ENCODE measurements at regions not wholly inside any gene's neighbourhood (a gene's known extent, or its start where the extent isn't known, plus 50 kb on each side); places are given as distances from the start of the nearest gene placed in this dataset.
A peak's percentile ranks its signal among the peaks of the same experiment; 100 is the strongest.

- WGBS = 75% methylated on average over 6 of the region's 6 CpGs
- H3K23ac ChIP-seq (ENCODE audit: low read length in 2 of 2) = no peak overlapping the region
- no peak overlapping the region for H2AK5ac ChIP-seq (ENCODE audit: low read length, severe bottlenecking)
- H2BK120ac ChIP-seq (ENCODE audit: low read depth, low read length) = no peak overlapping the region
- H3K4ac ChIP-seq (ENCODE audit: low read depth in 1 of 2, low read length in 2 of 2) = no peak overlapping the region
- H2AFZ ChIP-seq (ENCODE audit: low read depth, low read length) = no peak overlapping the region
- no peaks in the 10 kb centered on the region for H3K27me3 ChIP-seq (ENCODE audit: control insufficient read depth in 1 of 2, insufficient read depth in 1 of 2, low read length in 2 of 2)
- H3K27ac ChIP-seq (ENCODE audit: low read length, poor library complexity, severe bottlenecking) = no peak overlapping the region
- H2BK12ac ChIP-seq (ENCODE audit: low read length in 2 of 2) = no peak overlapping the region
- no peak overlapping the region for H2BK15ac ChIP-seq (ENCODE audit: low read depth, poor library complexity, severe bottlenecking)
- no peak overlapping the region for H3K4me2 ChIP-seq (ENCODE audit: low read length, poor library complexity, severe bottlenecking)
- H4K8ac ChIP-seq (ENCODE audit: low read length) = no peak overlapping the region
- no peak overlapping the region for H4K91ac ChIP-seq (ENCODE audit: low read length)
- no peak overlapping the region for H3K14ac ChIP-seq (ENCODE audit: low read length in 2 of 2)
- H2BK5ac ChIP-seq (ENCODE audit: low read depth, low read length, poor library complexity, severe bottlenecking) = no peak overlapping the region
- H3K9me3 ChIP-seq (ENCODE audit: control insufficient read depth, low read length) = no peaks in the 10 kb centered on the region
- H3K4me1 ChIP-seq (ENCODE audit: control insufficient read depth, insufficient read depth, low read depth, low read length) = no peaks in the 10 kb centered on the region
- H3K4me3 ChIP-seq (ENCODE audit: insufficient read depth in 1 of 2, low read depth in 1 of 2, low read length in 2 of 2) = no peak overlapping the region
- DNase-seq = no peak
- no peak overlapping the region for H3K18ac ChIP-seq (ENCODE audit: low read depth in 1 of 2, low read length in 2 of 2)
- no peak overlapping the region for H3K9ac ChIP-seq (ENCODE audit: low read length)
- no peaks in the 10 kb centered on the region for H3K79me1 ChIP-seq (replicated peaks; ENCODE audit: low read length, poor library complexity, severe bottlenecking)
- H3K36me3 ChIP-seq (ENCODE audit: control insufficient read depth in 1 of 2, insufficient read depth in 2 of 2, low read depth in 1 of 2, low read length in 2 of 2) = no peaks in the 10 kb centered on the region
Observed at GRCh38 chr7:15855525-15856109, 169.1 kb upstream of the MEOX2 start.

- Histone ChIP-seq H3K18ac (ENCODE audit: low read depth in 1 of 2, low read length in 2 of 2) (no peak overlapping the region), H2BK5ac (ENCODE audit: low read depth, low read length, poor library complexity, severe bottlenecking) (no peak overlapping the region), H4K91ac (ENCODE audit: low read length) (no peak overlapping the region), H3K23ac (ENCODE audit: low read length in 2 of 2) (no peak overlapping the region), H3K4me2 (ENCODE audit: low read length, poor library complexity, severe bottlenecking) (no peak overlapping the region), H2AK5ac (ENCODE audit: low read length, severe bottlenecking) (no peak overlapping the region), H3K4me3 (ENCODE audit: insufficient read depth in 1 of 2, low read depth in 1 of 2, low read length in 2 of 2) (no peak overlapping the region), H3K36me3 (ENCODE audit: control insufficient read depth in 1 of 2, insufficient read depth in 2 of 2, low read depth in 1 of 2, low read length in 2 of 2) (no peaks in the 10 kb centered on the region), H3K27me3 (ENCODE audit: control insufficient read depth in 1 of 2, insufficient read depth in 1 of 2, low read length in 2 of 2) (no peaks in the 10 kb centered on the region), H4K8ac (ENCODE audit: low read length) (no peak overlapping the region), H2BK15ac (ENCODE audit: low read depth, poor library complexity, severe bottlenecking) (no peak overlapping the region), H3K79me1 (replicated peaks; ENCODE audit: low read length, poor library complexity, severe bottlenecking) (no peaks in the 10 kb centered on the region), H3K4ac (ENCODE audit: low read depth in 1 of 2, low read length in 2 of 2) (no peak overlapping the region), H3K9ac (ENCODE audit: low read length) (no peak overlapping the region), H3K9me3 (ENCODE audit: control insufficient read depth, low read length) (no peaks in the 10 kb centered on the region), H2AFZ (ENCODE audit: low read depth, low read length) (no peak overlapping the region), H2BK12ac (ENCODE audit: low read length in 2 of 2) (no peak overlapping the region), H3K14ac (ENCODE audit: low read length in 2 of 2) (no peak overlapping the region), H2BK120ac (ENCODE audit: low read depth, low read length) (no peak overlapping the region), H3K4me1 (ENCODE audit: control insufficient read depth, insufficient read depth, low read depth, low read length) (no peaks in the 10 kb centered on the region), H3K27ac (ENCODE audit: low read length, poor library complexity, severe bottlenecking) (no peak overlapping the region)
- 83% methylated on average over 4 of the region's 4 CpGs for WGBS
- no peak for DNase-seq
Observed at GRCh38 chr7:15854841-15855524, 168.5 kb upstream of the MEOX2 start.

- H2BK5ac ChIP-seq (ENCODE audit: low read depth, low read length, poor library complexity, severe bottlenecking) = no peak overlapping the region
- no peak overlapping the region for H4K8ac ChIP-seq (ENCODE audit: low read length)
- no peak overlapping the region for H4K91ac ChIP-seq (ENCODE audit: low read length)
- H3K27ac ChIP-seq (ENCODE audit: low read length, poor library complexity, severe bottlenecking) = no peak overlapping the region
- no peak overlapping the region for H2AFZ ChIP-seq (ENCODE audit: low read depth, low read length)
- peak; percentile 54 for DNase-seq
- H3K4me2 ChIP-seq (ENCODE audit: low read length, poor library complexity, severe bottlenecking) = no peak overlapping the region
- H3K14ac ChIP-seq (ENCODE audit: low read length in 2 of 2) = no peak overlapping the region
- H3K4me3 ChIP-seq (ENCODE audit: insufficient read depth in 1 of 2, low read depth in 1 of 2, low read length in 2 of 2) = no peak overlapping the region
- no peak overlapping the region for H2AK5ac ChIP-seq (ENCODE audit: low read length, severe bottlenecking)
- no peak overlapping the region for H2BK12ac ChIP-seq (ENCODE audit: low read length in 2 of 2)
- H3K23ac ChIP-seq (ENCODE audit: low read length in 2 of 2) = no peak overlapping the region
- WGBS = 37% methylated on average over 1 of the region's 2 CpGs
- H3K18ac ChIP-seq (ENCODE audit: low read depth in 1 of 2, low read length in 2 of 2) = no peak overlapping the region
- no peaks in the 10 kb centered on the region for H3K27me3 ChIP-seq (ENCODE audit: control insufficient read depth in 1 of 2, insufficient read depth in 1 of 2, low read length in 2 of 2)
- H3K4ac ChIP-seq (ENCODE audit: low read depth in 1 of 2, low read length in 2 of 2) = no peak overlapping the region
- no peak overlapping the region for H3K9ac ChIP-seq (ENCODE audit: low read length)
- no peaks in the 10 kb centered on the region for H3K9me3 ChIP-seq (ENCODE audit: control insufficient read depth, low read length)
- no peaks in the 10 kb centered on the region for H3K79me1 ChIP-seq (replicated peaks; ENCODE audit: low read length, poor library complexity, severe bottlenecking)
- no peaks in the 10 kb centered on the region for H3K36me3 ChIP-seq (ENCODE audit: control insufficient read depth in 1 of 2, insufficient read depth in 2 of 2, low read depth in 1 of 2, low read length in 2 of 2)
- H3K4me1 ChIP-seq (ENCODE audit: control insufficient read depth, insufficient read depth, low read depth, low read length) = no peaks in the 10 kb centered on the region
- H2BK120ac ChIP-seq (ENCODE audit: low read depth, low read length) = no peak overlapping the region
- H2BK15ac ChIP-seq (ENCODE audit: low read depth, poor library complexity, severe bottlenecking) = no peak overlapping the region
Observed at GRCh38 chr7:15853832-15854470, 167.5 kb upstream of the MEOX2 start.

- H3K9me3 ChIP-seq (ENCODE audit: control insufficient read depth, low read length) = no peaks in the 10 kb centered on the region
- no peak for DNase-seq
- no peak overlapping the region for H3K14ac ChIP-seq (ENCODE audit: low read length in 2 of 2)
- H2AFZ ChIP-seq (ENCODE audit: low read depth, low read length) = no peak overlapping the region
- H3K27me3 ChIP-seq (ENCODE audit: control insufficient read depth in 1 of 2, insufficient read depth in 1 of 2, low read length in 2 of 2) = no peaks in the 10 kb centered on the region
- no peak overlapping the region for H2BK120ac ChIP-seq (ENCODE audit: low read depth, low read length)
- H3K4me3 ChIP-seq (ENCODE audit: insufficient read depth in 1 of 2, low read depth in 1 of 2, low read length in 2 of 2) = no peak overlapping the region
- H2BK15ac ChIP-seq (ENCODE audit: low read depth, poor library complexity, severe bottlenecking) = no peak overlapping the region
- 91% methylated on average over 6 of the region's 6 CpGs for WGBS
- H2BK5ac ChIP-seq (ENCODE audit: low read depth, low read length, poor library complexity, severe bottlenecking) = no peak overlapping the region
- no peak overlapping the region for H3K23ac ChIP-seq (ENCODE audit: low read length in 2 of 2)
- H3K36me3 ChIP-seq (ENCODE audit: control insufficient read depth in 1 of 2, insufficient read depth in 2 of 2, low read depth in 1 of 2, low read length in 2 of 2) = no peaks in the 10 kb centered on the region
- no peak overlapping the region for H3K9ac ChIP-seq (ENCODE audit: low read length)
- no peaks in the 10 kb centered on the region for H3K4me1 ChIP-seq (ENCODE audit: control insufficient read depth, insufficient read depth, low read depth, low read length)
- H3K79me1 ChIP-seq (replicated peaks; ENCODE audit: low read length, poor library complexity, severe bottlenecking) = no peaks in the 10 kb centered on the region
- H2AK5ac ChIP-seq (ENCODE audit: low read length, severe bottlenecking) = no peak overlapping the region
- H3K4me2 ChIP-seq (ENCODE audit: low read length, poor library complexity, severe bottlenecking) = no peak overlapping the region
- no peak overlapping the region for H4K91ac ChIP-seq (ENCODE audit: low read length)
- no peak overlapping the region for H3K18ac ChIP-seq (ENCODE audit: low read depth in 1 of 2, low read length in 2 of 2)
- H3K27ac ChIP-seq (ENCODE audit: low read length, poor library complexity, severe bottlenecking) = no peak overlapping the region
- no peak overlapping the region for H3K4ac ChIP-seq (ENCODE audit: low read depth in 1 of 2, low read length in 2 of 2)
- H4K8ac ChIP-seq (ENCODE audit: low read length) = no peak overlapping the region
- no peak overlapping the region for H2BK12ac ChIP-seq (ENCODE audit: low read length in 2 of 2)
Observed at GRCh38 chr7:15851201-15851600, 164.7 kb upstream of the MEOX2 start.

All from mesenchymal stem cell (in vitro differentiated cells and primary cell).